H1 (cell line): ENCODE measurements at regions not wholly inside any gene's neighbourhood (a gene's known extent, or its start where the extent isn't known, plus 50 kb on each side); places are given as distances from the start of the nearest gene placed in this dataset.

Experiments
- CTCF ChIA-PET: fragments of 300-600 bp; sonication (Branson Sonifier 250); formaldehyde crosslinking; loops from one replicate; lab custom pipeline; 2021; ENCODE audit not compliant: partially characterized antibody; lab: Charles Lee
- POLR2A ChIA-PET: fragments of 300-600 bp; sonication (Branson Sonifier 250); formaldehyde crosslinking; loops from one replicate; lab custom pipeline; 2021; ENCODE audit warnings: inconsistent platforms; ENCODE audit not compliant: partially characterized antibody; lab: Charles Lee
- DNase-seq, 2 experiments: peaks; one replicate each; pipeline versions ENCODE4 v3.0.0 to v3.0.0-alpha.2; 2010 to 2022; ENCODE audit warnings: low spot score in 2 of 2, low read depth in 1 of 2, mixed read lengths in 1 of 2
- FAIRE-seq: peaks from 2 replicates; lab custom pipeline; 2011; peaks lifted over from hg19 to GRCh38; lab: Jason Lieb, UNC
- H2AFZ ChIP-seq: 2 replicates; pipeline ENCODE4 v1.8.1; 2012; ENCODE audit warnings: low read length, inconsistent platforms
- H2AK5ac ChIP-seq: 2 replicates; pipeline ENCODE4 v1.6.1; 2013; ENCODE audit warnings: low read depth, low read length
- H2BK120ac ChIP-seq: replicated peaks from 2 replicates; pipeline ENCODE3; 2013; ENCODE audit warnings: low read depth, low read length, inconsistent platforms
- H2BK12ac ChIP-seq: 2 replicates; pipeline ENCODE4 v1.6.1; 2013; ENCODE audit warnings: low read depth, low read length
- H2BK15ac ChIP-seq: 2 replicates; pipeline ENCODE4 v1.6.1; 2013; ENCODE audit warnings: low read length
- H2BK20ac ChIP-seq: 2 replicates; pipeline ENCODE4 v1.6.1; 2013; ENCODE audit warnings: low read length
- H2BK5ac ChIP-seq: 2 replicates; pipeline ENCODE4 v1.6.1; 2013; ENCODE audit warnings: low read depth, low read length
- H3K14ac ChIP-seq: 2 replicates; pipeline ENCODE4 v1.6.1; 2013; ENCODE audit warnings: inconsistent platforms; ENCODE audit not compliant: insufficient read length
- H3K18ac ChIP-seq: 2 replicates; pipeline ENCODE4 v1.6.1; 2013; ENCODE audit warnings: low read length; ENCODE audit errors: extremely low read depth
- H3K23ac ChIP-seq: 2 replicates; pipeline ENCODE4 v1.6.1; 2013; ENCODE audit warnings: inconsistent platforms; ENCODE audit not compliant: insufficient read length
- H3K23me2 ChIP-seq: 2 replicates; pipeline ENCODE4 v1.6.1; 2013; ENCODE audit warnings: low read depth, low read length
- H3K27ac ChIP-seq: 2 replicates; pipeline ENCODE4 v1.6.1; 2011; ENCODE audit warnings: low read depth, low read length, inconsistent platforms
- H3K27me3 ChIP-seq, 4 experiments: replicated peaks in 1 of 4; 1 replicate in 1 of 4; 2 replicates in 3 of 4; pipeline versions ENCODE4 v1.6.1 to v1.8.1; 2011 to 2013; ENCODE audit warnings: low read length in 3 of 4, mild to moderate bottlenecking in 3 of 4, inconsistent platforms in 2 of 4, mixed read lengths in 2 of 4, moderate library complexity in 1 of 4; ENCODE audit not compliant: control insufficient read depth in 3 of 4, insufficient read depth in 3 of 4; ENCODE audit errors: extremely low read depth in 1 of 4
- H3K36me3 ChIP-seq, 4 experiments: 2 replicates each; pipeline versions ENCODE4 v1.6.1 to v1.8.1; 2011 to 2013; ENCODE audit warnings: mild to moderate bottlenecking in 4 of 4, low read length in 3 of 4, moderate library complexity in 2 of 4, control low read depth in 1 of 4, inconsistent platforms in 1 of 4; ENCODE audit not compliant: insufficient read depth in 4 of 4, control insufficient read depth in 2 of 4
- H3K4ac ChIP-seq: replicated peaks from 2 replicates; pipeline ENCODE3; 2013; ENCODE audit warnings: low read length, low read depth, mixed read lengths, inconsistent platforms; ENCODE audit not compliant: insufficient read length
- H3K4me1 ChIP-seq, 4 experiments: replicated peaks in 1 of 4; 1 replicate in 1 of 4; 2 replicates in 3 of 4; pipeline versions ENCODE4 v1.6.1 to v1.8.1; 2011 to 2013; ENCODE audit warnings: low read length in 3 of 4, inconsistent platforms in 2 of 4, mixed read lengths in 1 of 4; ENCODE audit not compliant: insufficient read depth in 4 of 4, control insufficient read depth in 3 of 4
- H3K4me2 ChIP-seq, 2 experiments: 2 replicates each; pipeline versions ENCODE4 v1.6.1 to v1.8.1; 2011 to 2013; ENCODE audit warnings: low read depth in 2 of 2, low read length in 2 of 2, control low read depth in 1 of 2, inconsistent platforms in 1 of 2, mild to moderate bottlenecking in 1 of 2; ENCODE audit not compliant: insufficient read depth in 1 of 2
- H3K4me3 ChIP-seq, 4 experiments: fragments of 200-600, 300-600 bp in 1 of 4; sonication (generic), shearing (Covaris generic), sonication (Bioruptor Twin) in 1 of 4; 2 replicates each; pipeline versions ENCODE4 v1.5.1 to v1.8.1; 2011 to 2016; ENCODE audit warnings: low read length in 4 of 4, low read depth in 3 of 4, control low read depth in 2 of 4, inconsistent platforms in 2 of 4, mild to moderate bottlenecking in 2 of 4, mixed read lengths in 1 of 4, moderate library complexity in 1 of 4; ENCODE audit not compliant: insufficient read depth in 2 of 4; ENCODE audit errors: extremely low read depth in 1 of 4
- H3K56ac ChIP-seq: replicated peaks from 2 replicates; pipeline ENCODE3; 2013; ENCODE audit warnings: low read depth, mild to moderate bottlenecking, mixed read lengths, low read length, inconsistent platforms; ENCODE audit not compliant: insufficient read length
- H3K79me1 ChIP-seq: 2 replicates; pipeline ENCODE4 v1.6.1; 2013; ENCODE audit warnings: low read depth, low read length, control low read depth
- H3K79me2 ChIP-seq, 2 experiments: 2 replicates each; pipeline versions ENCODE4 v1.6.1 to v1.8.1; 2012 to 2013; ENCODE audit warnings: low read length in 2 of 2, mild to moderate bottlenecking in 2 of 2, inconsistent platforms in 1 of 2; ENCODE audit not compliant: insufficient read depth in 2 of 2, control insufficient read depth in 1 of 2
- H3K9ac ChIP-seq, 4 experiments: replicated peaks in 1 of 4; 1 replicate in 1 of 4; 2 replicates in 3 of 4; pipeline versions ENCODE4 v1.6.1 to v1.8.1; 2011 to 2013; ENCODE audit warnings: low read depth in 3 of 4, low read length in 3 of 4, control low read depth in 2 of 4, mild to moderate bottlenecking in 2 of 4, moderate library complexity in 2 of 4, inconsistent platforms in 1 of 4; ENCODE audit errors: extremely low read depth in 1 of 4
- H3K9me3 ChIP-seq, 2 experiments: 2 replicates each; pipeline versions ENCODE4 v1.6.1 to v1.8.1; 2012 to 2013; ENCODE audit warnings: mild to moderate bottlenecking in 2 of 2, moderate library complexity in 2 of 2, control low read depth in 1 of 2, inconsistent platforms in 1 of 2, low read depth in 1 of 2, low read length in 1 of 2, mixed read lengths in 1 of 2; ENCODE audit not compliant: insufficient read depth in 2 of 2
- H4K20me1 ChIP-seq, 2 experiments: replicated peaks in 1 of 2; 2 replicates each; pipeline versions ENCODE3 to v1.8.1; 2011 to 2013; ENCODE audit warnings: inconsistent platforms in 2 of 2, low read length in 2 of 2, mild to moderate bottlenecking in 1 of 2; ENCODE audit not compliant: insufficient read depth in 2 of 2, control insufficient read depth in 1 of 2
- H4K5ac ChIP-seq: 2 replicates; pipeline ENCODE4 v1.6.1; 2013; ENCODE audit warnings: low read length, low read depth, mixed read lengths, inconsistent platforms; ENCODE audit not compliant: insufficient read length
- H4K8ac ChIP-seq: 2 replicates; pipeline ENCODE4 v1.8.0; 2013; ENCODE audit warnings: mild to moderate bottlenecking, moderate library complexity, low read length, inconsistent platforms; ENCODE audit not compliant: insufficient read depth; ENCODE audit errors: extremely low read depth
- H4K91ac ChIP-seq: replicated peaks from 2 replicates; pipeline ENCODE3; 2013; ENCODE audit warnings: low read length, mixed read lengths, inconsistent platforms; ENCODE audit not compliant: insufficient read length
- BCL11A ChIP-seq, 2 experiments: IDR thresholded peaks; one replicate each; pipeline ENCODE4 v1.6.1; 2011; ENCODE audit warnings: low read depth in 2 of 2, low read length in 2 of 2, mild to moderate bottlenecking in 2 of 2
- CREB1 ChIP-seq: IDR thresholded peaks from 2 replicates; pipeline ENCODE4 v1.6.1; 2012; ENCODE audit warnings: inconsistent platforms
- EP300 ChIP-seq, 2 experiments: IDR thresholded peaks; 1 replicate in 1 of 2; 2 replicates in 1 of 2; pipeline ENCODE4 v1.6.1; 2011 to 2012; ENCODE audit warnings: low read depth in 2 of 2, low read length in 2 of 2, mild to moderate bottlenecking in 2 of 2, borderline replicate concordance in 1 of 2, inconsistent platforms in 1 of 2, moderate library complexity in 1 of 2
- EZH2 ChIP-seq: fragments of 200-600 bp; sonication (generic); IDR thresholded peaks from 2 replicates; pipeline ENCODE4 v1.7.1; 2012; ENCODE audit warnings: low read depth, mild to moderate bottlenecking, moderate library complexity, low read length, inconsistent platforms; ENCODE audit not compliant: severe bottlenecking
- GTF2F1 ChIP-seq: IDR thresholded peaks from 2 replicates; pipeline ENCODE4 v1.6.1; 2012; ENCODE audit warnings: low read depth, low read length, improper control_type of control experiment, borderline replicate concordance
- KDM1A ChIP-seq: fragments of 200-600, 300-600 bp; sonication (generic); IDR thresholded peaks from 2 replicates; pipeline ENCODE4 v1.7.1; 2016; ENCODE audit warnings: mild to moderate bottlenecking, low read length, borderline replicate concordance
- MAX ChIP-seq: IDR thresholded peaks from 2 replicates; pipeline ENCODE4 v1.6.1; 2012; ENCODE audit warnings: inconsistent platforms
- NANOG ChIP-seq: IDR thresholded peaks from 2 replicates; pipeline ENCODE4 v1.6.1; 2011; ENCODE audit warnings: low read length, low read depth, mild to moderate bottlenecking, inconsistent platforms; ENCODE audit not compliant: insufficient read depth, poor library complexity, severe bottlenecking
- TAF7 ChIP-seq: optimal IDR thresholded peaks from 2 replicates; pipeline ENCODE3; 2011; ENCODE audit warnings: low read depth, mild to moderate bottlenecking, inconsistent platforms, low read length, moderate library complexity, borderline replicate concordance
- WGBS, 2 experiments: shearing (Covaris generic) in 1 of 2; methylation state at CpG; one replicate each; pipeline versions ENCODE4 v1.1.6 to v1.1.7; 2013 to 2015; ENCODE audit warnings: low lambda C conversion rate in 2 of 2, mixed read lengths in 2 of 2, inconsistent platforms in 1 of 2, low coverage in 1 of 2, missing lambda C conversion rate in 1 of 2; ENCODE audit not compliant: insufficient replicate concordance in 2 of 2, insufficient coverage in 1 of 2, insufficient read length in 1 of 2; ENCODE audit errors: extremely low coverage in 1 of 2, missing lambda C conversion rate in 1 of 2; 5-methylcytosine and 5-hydroxymethylcytosine counted together
- TF ChIP-seq, protein P1 (sequence below): IDR thresholded peaks from 2 replicates; pipeline ENCODE4 v1.6.1; 2011; ENCODE audit warnings: low read depth, mild to moderate bottlenecking, low read length; ENCODE audit not compliant: insufficient read depth

DNA sequence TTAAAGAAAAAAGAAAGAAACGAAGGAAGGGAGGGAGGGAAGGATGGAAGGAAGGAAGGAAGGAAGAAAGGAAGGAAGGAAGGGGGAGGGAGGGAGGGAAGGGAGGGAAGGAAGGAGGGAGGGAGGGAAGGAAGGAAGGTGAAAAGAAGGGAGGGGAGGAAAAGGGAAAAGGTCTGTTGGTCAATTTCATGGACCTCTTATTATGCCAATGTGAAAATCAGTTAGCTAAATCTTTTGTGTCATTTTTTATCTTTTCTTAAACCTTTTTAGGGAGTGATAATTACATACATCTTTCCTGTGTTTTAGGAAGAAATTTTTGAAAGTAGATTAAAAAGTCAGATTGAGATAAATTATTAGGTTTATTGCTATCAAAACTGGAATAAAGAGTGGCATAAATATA, 670.2 kb upstream of the CITED2 start:
- DNase-seq, result no peak
- H3K9me3 ChIP-seq, result no peaks in the 10 kb centered on the region
- ChIA-PET POLR2A (no interaction called here), CTCF (interaction anchor here (1.6 kb wide), 1 partner anchor 8 kb away, joined by 6 read pairs; no protein-coding TSS in a partner anchor)
- TF ChIP-seq NANOG, result no peak
- TF ChIP-seq BCL11A (IDR thresholded peaks at IDR 0.05; ENCODE audit: low read depth in 2 of 2, low read length in 2 of 2), result no peak
- TF ChIP-seq MAX, result no peak
- TF ChIP-seq EZH2, result no peak
- TF ChIP-seq KDM1A, result no peak
- no peak for TF ChIP-seq EP300 (IDR thresholded peaks at IDR 0.05; ENCODE audit: borderline replicate concordance in 1 of 2, low read depth in 2 of 2, low read length in 2 of 2)
- TF ChIP-seq GTF2F1, result no peak
- TF ChIP-seq TAF7, result no peak
- TF ChIP-seq, protein P1, sequence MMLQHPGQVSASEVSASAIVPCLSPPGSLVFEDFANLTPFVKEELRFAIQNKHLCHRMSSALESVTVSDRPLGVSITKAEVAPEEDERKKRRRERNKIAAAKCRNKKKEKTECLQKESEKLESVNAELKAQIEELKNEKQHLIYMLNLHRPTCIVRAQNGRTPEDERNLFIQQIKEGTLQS, result no peak
- no peak for TF ChIP-seq CREB1
- H3K56ac ChIP-seq, result no peak overlapping the region
- H2BK12ac ChIP-seq, result no peak overlapping the region
- H4K5ac ChIP-seq, result no peak overlapping the region
- no peaks in the 10 kb centered on the region for H3K27me3 ChIP-seq
- no peak overlapping the region for H3K27ac ChIP-seq
- H3K79me1 ChIP-seq, result no peaks in the 10 kb centered on the region
- peaks cover 2% of the 10 kb centered on the region; the same call in 1 of the 2 replicates for H3K23me2 ChIP-seq
- no peak overlapping the region for H3K23ac ChIP-seq
- FAIRE-seq, result no peak
- no peaks in the 10 kb centered on the region for H3K36me3 ChIP-seq
- H4K20me1 ChIP-seq, result no peaks in the 10 kb centered on the region
- no peak overlapping the region for H3K14ac ChIP-seq
- H3K4ac ChIP-seq, result no peak overlapping the region
- H3K4me2 ChIP-seq, result no peak overlapping the region
- no peak overlapping the region for H3K18ac ChIP-seq
- H2BK20ac ChIP-seq, result no peak overlapping the region
- H4K8ac ChIP-seq, result no peak overlapping the region
- H3K4me1 ChIP-seq, result peaks cover 1 to 7% (median 2%) of the 10 kb centered on the region in 4 experiments; a peak in 3 of 7 replicates
- H2BK5ac ChIP-seq, result no peak overlapping the region
- H3K9ac ChIP-seq, result no peak overlapping the region
- H2AFZ ChIP-seq, result no peak overlapping the region
- H4K91ac ChIP-seq, result no peak overlapping the region
- H2AK5ac ChIP-seq, result no peak overlapping the region
- WGBS, 2 experiments, result 92% methylated on average over 1 of the region's 1 CpG; no CpG with 5 or more reads in 1 of the 2 experiments
- no peak overlapping the region for H2BK15ac ChIP-seq
- no peaks in the 10 kb centered on the region for H3K79me2 ChIP-seq
- no peak overlapping the region for H3K4me3 ChIP-seq
- no peak overlapping the region for H2BK120ac ChIP-seq
